Neural cell (in vitro differentiated cells): ENCODE measurements at regions not wholly inside any gene's neighbourhood (a gene's known extent, or its start where the extent isn't known, plus 50 kb on each side); places are given as distances from the start of the nearest gene placed in this dataset.

Experiments
- H2AFZ ChIP-seq: fragments of 200-600, 300-800 bp; sonication (generic), shearing (Covaris generic); 2 replicates; pipeline ENCODE4 v1.6.0; 2014; ENCODE audit warnings: low read depth, mild to moderate bottlenecking, antibody characterized with exemption, low read length, moderate library complexity
- H3F3A ChIP-seq: fragments of 200-600 bp; shearing (Covaris generic); 2 replicates; pipeline ENCODE4 v1.6.1; 2016; ENCODE audit warnings: mild to moderate bottlenecking, moderate library complexity, mixed read lengths, antibody characterized with exemption, low read length; ENCODE audit not compliant: insufficient read depth, poor library complexity, severe bottlenecking
- H3K27ac ChIP-seq: fragments of 200-600, 300-800 bp; sonication (generic), shearing (Covaris generic); 2 replicates; pipeline ENCODE4 v1.5.1; 2014; ENCODE audit warnings: mild to moderate bottlenecking, low read length, moderate library complexity
- H3K27me3 ChIP-seq: fragments of 300-800, 200-600 bp; sonication (generic), shearing (Covaris generic); 2 replicates; pipeline ENCODE4 v1.6.0; 2014; ENCODE audit warnings: mild to moderate bottlenecking, low read depth, low read length, moderate library complexity; ENCODE audit not compliant: insufficient read depth
- H3K36me3 ChIP-seq: fragments of 300-800, 200-600 bp; sonication (generic), shearing (Covaris generic); 2 replicates; pipeline ENCODE4 v1.5.1; 2014; ENCODE audit warnings: mild to moderate bottlenecking, antibody characterized with exemption, low read length, moderate library complexity; ENCODE audit not compliant: insufficient read depth
- H3K4me2 ChIP-seq: fragments of 300-800, 200-600 bp; sonication (generic), shearing (Covaris generic); 2 replicates; pipeline ENCODE4 v1.6.0; 2014; ENCODE audit warnings: mild to moderate bottlenecking, low read length
- H3K4me3 ChIP-seq: fragments of 300-800, 200-600 bp; sonication (generic), shearing (Covaris generic); 2 replicates; pipeline ENCODE4 v1.5.1; 2014; ENCODE audit warnings: mild to moderate bottlenecking, low read length, moderate library complexity
- H3K79me2 ChIP-seq: fragments of 200-600 bp; shearing (Covaris generic); replicated peaks from 2 replicates; pipeline ENCODE4 v1.6.0; 2014; ENCODE audit warnings: mild to moderate bottlenecking, low read length, moderate library complexity; ENCODE audit not compliant: insufficient read depth
- H3K9ac ChIP-seq: fragments of 300-800, 200-600 bp; sonication (generic), shearing (Covaris generic); 2 replicates; pipeline ENCODE4 v1.6.1; 2016; ENCODE audit warnings: mild to moderate bottlenecking, low read length, mixed read lengths
- H3K9me2 ChIP-seq: fragments of 200-600 bp; shearing (Covaris generic); 2 replicates; pipeline ENCODE4 v1.6.1; 2016; ENCODE audit warnings: mild to moderate bottlenecking, low read length, mixed read lengths; ENCODE audit not compliant: insufficient read depth
- H3K9me3 ChIP-seq: fragments of 200-600, 300-800 bp; sonication (generic), shearing (Covaris generic); 2 replicates; pipeline ENCODE4 v1.6.1; 2016; ENCODE audit warnings: mild to moderate bottlenecking, mixed run types, low read length, moderate library complexity, mixed read lengths
- H4K20me1 ChIP-seq: fragments of 200-600 bp; shearing (Covaris generic); 2 replicates; pipeline ENCODE4 v1.6.1; 2016; ENCODE audit warnings: mild to moderate bottlenecking, mixed run types; ENCODE audit not compliant: insufficient read depth
- EP300 ChIP-seq: fragments of 450-650 bp; conservative IDR thresholded peaks from 2 replicates; pipeline ENCODE4 v1.6.1; 2014; ENCODE audit warnings: antibody characterized with exemption, mild to moderate bottlenecking, moderate library complexity; ENCODE audit not compliant: poor library complexity, severe bottlenecking
- EZH2 ChIP-seq: fragments of 200-600, 300-800 bp; shearing (Covaris generic), sonication (generic); IDR thresholded peaks from 2 replicates; pipeline ENCODE4 v1.6.1; 2014; ENCODE audit warnings: antibody characterized with exemption, low read length, borderline replicate concordance, mild to moderate bottlenecking; ENCODE audit not compliant: insufficient read depth, poor library complexity, severe bottlenecking
- MXI1 ChIP-seq: fragments of 450-650 bp; conservative IDR thresholded peaks from 2 replicates; pipeline ENCODE4 v1.6.1; 2014; ENCODE audit warnings: antibody characterized with exemption, mild to moderate bottlenecking; ENCODE audit not compliant: poor library complexity, severe bottlenecking
- POLR2AphosphoS5 ChIP-seq: IDR thresholded peaks from 2 replicates; pipeline ENCODE4 v1.6.1; 2012
- RAD21 ChIP-seq: fragments of 450-650 bp; conservative IDR thresholded peaks from 2 replicates; pipeline ENCODE4 v1.6.1; 2014; ENCODE audit warnings: antibody characterized with exemption, mild to moderate bottlenecking, moderate library complexity
- REST ChIP-seq: IDR thresholded peaks from 2 replicates; pipeline ENCODE4 v1.6.1; 2012; ENCODE audit warnings: borderline replicate concordance
- SMC3 ChIP-seq: fragments of 450-650 bp; conservative IDR thresholded peaks from 2 replicates; pipeline ENCODE4 v1.6.1; 2014; ENCODE audit warnings: antibody characterized with exemption, mild to moderate bottlenecking, moderate library complexity; ENCODE audit not compliant: poor library complexity
- TAF1 ChIP-seq: IDR thresholded peaks from 2 replicates; pipeline ENCODE4 v1.6.1; 2012; ENCODE audit warnings: low read depth
- TF ChIP-seq, protein P1 (sequence below): fragments of 450-650 bp; IDR thresholded peaks from 2 replicates; pipeline ENCODE4 v1.5.1; 2014; ENCODE audit warnings: antibody characterized with exemption, mild to moderate bottlenecking, moderate library complexity; ENCODE audit not compliant: poor library complexity, severe bottlenecking

DNA sequence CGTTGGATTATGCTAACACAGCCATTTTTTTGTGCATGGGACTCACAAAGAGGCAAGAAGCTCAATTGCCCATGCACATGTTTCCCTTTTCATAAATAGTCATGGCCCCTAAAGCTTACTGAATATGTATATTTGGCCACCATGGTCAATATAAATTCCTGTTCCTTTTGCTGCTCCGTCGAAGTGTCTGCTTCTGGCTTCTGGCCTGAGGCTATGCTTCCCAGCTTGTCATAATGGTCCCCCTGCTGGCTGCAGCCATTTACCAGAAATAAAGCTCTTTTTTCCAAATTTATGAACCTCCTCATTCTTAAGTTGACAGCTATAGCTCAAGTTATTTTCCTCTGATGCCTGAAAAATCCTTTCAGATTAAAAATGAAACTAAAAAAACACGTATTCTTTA is 602.1 kb downstream of the VGLL3 start:
- H3K9me2 ChIP-seq, result no peaks in the 10 kb centered on the region
- no peak overlapping the region for H3K4me3 ChIP-seq
- no peaks in the 10 kb centered on the region for H3F3A ChIP-seq
- H3K4me2 ChIP-seq, result no peak overlapping the region
- no peak overlapping the region for H2AFZ ChIP-seq
- H3K79me2 ChIP-seq, result no peaks in the 10 kb centered on the region
- H3K9ac ChIP-seq, result no peak overlapping the region
- no peaks in the 10 kb centered on the region for H3K27me3 ChIP-seq
- TF ChIP-seq SMC3 (no peak), POLR2AphosphoS5 (no peak), RAD21 (no peak), EZH2 (no peak), TAF1 (no peak), MXI1 (no peak), REST (no peak), EP300 (no peak)
- TF ChIP-seq, protein P1, sequence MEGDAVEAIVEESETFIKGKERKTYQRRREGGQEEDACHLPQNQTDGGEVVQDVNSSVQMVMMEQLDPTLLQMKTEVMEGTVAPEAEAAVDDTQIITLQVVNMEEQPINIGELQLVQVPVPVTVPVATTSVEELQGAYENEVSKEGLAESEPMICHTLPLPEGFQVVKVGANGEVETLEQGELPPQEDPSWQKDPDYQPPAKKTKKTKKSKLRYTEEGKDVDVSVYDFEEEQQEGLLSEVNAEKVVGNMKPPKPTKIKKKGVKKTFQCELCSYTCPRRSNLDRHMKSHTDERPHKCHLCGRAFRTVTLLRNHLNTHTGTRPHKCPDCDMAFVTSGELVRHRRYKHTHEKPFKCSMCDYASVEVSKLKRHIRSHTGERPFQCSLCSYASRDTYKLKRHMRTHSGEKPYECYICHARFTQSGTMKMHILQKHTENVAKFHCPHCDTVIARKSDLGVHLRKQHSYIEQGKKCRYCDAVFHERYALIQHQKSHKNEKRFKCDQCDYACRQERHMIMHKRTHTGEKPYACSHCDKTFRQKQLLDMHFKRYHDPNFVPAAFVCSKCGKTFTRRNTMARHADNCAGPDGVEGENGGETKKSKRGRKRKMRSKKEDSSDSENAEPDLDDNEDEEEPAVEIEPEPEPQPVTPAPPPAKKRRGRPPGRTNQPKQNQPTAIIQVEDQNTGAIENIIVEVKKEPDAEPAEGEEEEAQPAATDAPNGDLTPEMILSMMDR, result no peak
- no peaks in the 10 kb centered on the region for H3K36me3 ChIP-seq
- H3K9me3 ChIP-seq, result no peaks in the 10 kb centered on the region
- H3K27ac ChIP-seq, result no peak overlapping the region
- no peaks in the 10 kb centered on the region for H4K20me1 ChIP-seq

- no peak for TF ChIP-seq RAD21
- TF ChIP-seq EP300, result no peak
- TF ChIP-seq SMC3, result no peak
- TF ChIP-seq POLR2AphosphoS5, result no peak
- no peak for TF ChIP-seq MXI1
- TF ChIP-seq EZH2, result no peak
- no peak for TF ChIP-seq REST
- no peak for TF ChIP-seq TAF1
- TF ChIP-seq, protein P1, result no peak
- Histone ChIP-seq H3K36me3 (no peaks in the 10 kb centered on the region), H3K27ac (no peak overlapping the region), H3K9me2 (no peaks in the 10 kb centered on the region), H3K79me2 (no peaks in the 10 kb centered on the region), H3K9me3 (no peaks in the 10 kb centered on the region), H3K4me3 (no peak overlapping the region), H3K4me2 (no peak overlapping the region), H3K27me3 (no peaks in the 10 kb centered on the region), H3K9ac (no peak overlapping the region), H3F3A (no peaks in the 10 kb centered on the region), H4K20me1 (no peaks in the 10 kb centered on the region), H2AFZ (no peak overlapping the region)
Observed at GRCh38 chr3:86382556-86382955, 608.4 kb downstream of the VGLL3 start.
